HG02943 (cell line): ENCODE measurements at regions not wholly inside any gene's neighbourhood (a gene's known extent, or its start where the extent isn't known, plus 50 kb on each side); places are given as distances from the start of the nearest gene placed in this dataset.

Source experiments
- ATAC-seq: cut with Tn5 transposase; IDR thresholded peaks from one replicate; pipeline ENCODE4 v1.9.1; 2021; ENCODE audit warnings: mild to moderate bottlenecking, low read depth, moderate library complexity; ENCODE audit not compliant: unreplicated experiment

- no peak for ATAC-seq
Observed at GRCh38 chr1:186738926-186739325, 58.7 kb upstream of the PTGS2 start.

- ATAC-seq = no peak
Observed at GRCh38 chr1:186736971-186737685, 56.9 kb upstream of the PTGS2 start.

DNA sequence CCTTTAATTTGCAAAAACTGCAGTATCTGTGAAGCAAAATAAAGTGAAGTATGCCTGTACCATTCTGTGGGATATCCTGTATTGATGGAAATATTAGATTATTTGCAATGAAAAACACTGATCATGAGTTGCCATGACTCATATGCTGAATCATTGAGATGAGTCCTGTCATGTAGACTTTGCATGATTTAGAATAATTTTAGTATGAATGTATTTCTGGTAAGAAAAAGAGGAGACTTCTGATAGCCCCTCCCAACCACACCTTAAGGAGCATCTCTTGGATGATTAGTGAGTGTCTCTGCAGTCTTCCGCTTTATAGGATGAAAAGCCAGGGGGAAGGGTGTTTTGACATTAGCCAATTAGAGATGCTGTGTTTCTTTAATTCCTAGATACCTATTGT lies 55.2 kb upstream of the PTGS2 start:
- ATAC-seq = no peak

- no peak for ATAC-seq
Observed at GRCh38 chr1:186730951-186731729, 50.9 kb upstream of the PTGS2 start.
